ENCODE measurements at regions not wholly inside any gene's neighbourhood (a gene's known extent, or its start where the extent isn't known, plus 50 kb on each side); places are given as distances from the start of the nearest gene placed in this dataset.
"Not testable (repeated sequence)": the region's sequence is repeated elsewhere in the genome, so short reads cannot be mapped to it uniquely, and the experiment has no call there.

DNA sequence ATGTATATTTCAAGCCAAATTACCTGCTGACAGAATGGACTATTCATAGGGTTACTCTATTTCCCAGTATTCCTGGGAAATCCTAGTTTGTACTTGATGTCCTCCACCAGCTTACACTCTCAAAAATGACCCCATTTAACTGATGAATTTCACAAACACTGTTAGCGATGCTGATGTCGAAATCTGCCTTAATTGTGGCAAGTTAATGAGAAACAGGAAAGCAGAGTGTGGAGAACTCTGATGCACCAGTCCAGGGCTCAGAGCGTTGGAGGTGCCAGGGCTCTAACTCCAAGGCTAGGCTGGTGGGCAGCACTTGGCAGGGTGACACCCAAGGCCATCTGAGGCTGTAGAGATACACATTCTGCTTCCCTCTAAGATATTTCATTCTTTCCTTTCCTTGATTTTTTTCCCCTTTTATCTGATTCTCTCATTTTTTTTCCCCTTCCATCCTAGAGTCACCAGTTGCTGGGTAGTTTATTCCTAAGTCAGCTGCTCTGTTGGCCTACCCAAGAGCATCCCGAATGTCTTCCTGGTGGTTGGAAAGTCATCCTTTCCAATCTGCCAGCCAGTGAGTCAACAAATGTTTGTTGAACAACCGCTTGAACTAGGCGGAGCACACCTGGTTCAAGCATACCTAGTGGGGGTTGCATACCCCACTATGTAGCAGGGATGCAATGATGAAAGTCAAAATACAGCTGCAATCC lies 525.0 kb upstream of the NRP1 start:
- Histone ChIP-seq H3K36me3 (ENCODE audit: insufficient read depth, low read length) (no peaks in the 10 kb centered on the region), H3K4me1 (ENCODE audit: insufficient read depth, low read length) (no peaks in the 10 kb centered on the region), H3K4me3 (ENCODE audit: insufficient read depth, low read length) (no peak overlapping the region), H3K4me2 (ENCODE audit: insufficient read depth, low read length) (no peak overlapping the region), H3K9me3 (ENCODE audit: low read depth, low read length) (no peaks in the 10 kb centered on the region), H3K27ac (ENCODE audit: low read depth, low read length) (no peak overlapping the region), H2AFZ (ENCODE audit: low read length) (no peak overlapping the region), H3K79me2 (ENCODE audit: insufficient read depth, low read length) (no peaks in the 10 kb centered on the region), H4K20me1 (ENCODE audit: insufficient read depth, low read length) (no peaks in the 10 kb centered on the region), H3K27me3 (ENCODE audit: insufficient read depth, low read length) (no peaks in the 10 kb centered on the region)
- DNase-seq (ENCODE audit: insufficient read length, low spot score, missing footprints) = no peak
- TF ChIP-seq, protein P1, sequence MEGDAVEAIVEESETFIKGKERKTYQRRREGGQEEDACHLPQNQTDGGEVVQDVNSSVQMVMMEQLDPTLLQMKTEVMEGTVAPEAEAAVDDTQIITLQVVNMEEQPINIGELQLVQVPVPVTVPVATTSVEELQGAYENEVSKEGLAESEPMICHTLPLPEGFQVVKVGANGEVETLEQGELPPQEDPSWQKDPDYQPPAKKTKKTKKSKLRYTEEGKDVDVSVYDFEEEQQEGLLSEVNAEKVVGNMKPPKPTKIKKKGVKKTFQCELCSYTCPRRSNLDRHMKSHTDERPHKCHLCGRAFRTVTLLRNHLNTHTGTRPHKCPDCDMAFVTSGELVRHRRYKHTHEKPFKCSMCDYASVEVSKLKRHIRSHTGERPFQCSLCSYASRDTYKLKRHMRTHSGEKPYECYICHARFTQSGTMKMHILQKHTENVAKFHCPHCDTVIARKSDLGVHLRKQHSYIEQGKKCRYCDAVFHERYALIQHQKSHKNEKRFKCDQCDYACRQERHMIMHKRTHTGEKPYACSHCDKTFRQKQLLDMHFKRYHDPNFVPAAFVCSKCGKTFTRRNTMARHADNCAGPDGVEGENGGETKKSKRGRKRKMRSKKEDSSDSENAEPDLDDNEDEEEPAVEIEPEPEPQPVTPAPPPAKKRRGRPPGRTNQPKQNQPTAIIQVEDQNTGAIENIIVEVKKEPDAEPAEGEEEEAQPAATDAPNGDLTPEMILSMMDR (IDR thresholded peaks at IDR 0.05; ENCODE audit: extremely low read depth, low read depth, low read length) = no peak

DNA sequence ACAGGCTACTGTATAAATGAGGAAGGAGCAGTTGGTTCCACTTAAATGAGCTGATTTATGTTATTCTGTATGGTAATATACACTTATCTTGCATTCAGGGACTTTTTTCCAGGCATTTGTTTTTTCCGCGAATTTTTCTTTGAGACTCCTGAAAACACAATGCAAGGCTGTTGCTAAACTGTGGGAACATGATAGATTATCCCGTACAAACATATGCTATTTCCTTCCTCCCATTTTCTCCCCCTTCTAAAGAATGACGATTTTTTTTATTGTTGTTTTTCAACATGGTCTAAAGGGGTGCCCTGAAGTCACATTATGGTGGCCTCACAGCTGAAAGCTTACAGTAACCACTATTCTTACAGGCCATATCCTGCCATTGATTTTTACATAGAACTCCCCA lies 523.9 kb upstream of the NRP1 start:
- H3K9me3 ChIP-seq (ENCODE audit: low read depth, low read length) = no peaks in the 10 kb centered on the region
- DNase-seq (ENCODE audit: insufficient read length, low spot score, missing footprints) = no peak
- H3K27me3 ChIP-seq (ENCODE audit: insufficient read depth, low read length) = no peaks in the 10 kb centered on the region
- no peak overlapping the region for H2AFZ ChIP-seq (ENCODE audit: low read length)
- no peak overlapping the region for H3K27ac ChIP-seq (ENCODE audit: low read depth, low read length)
- TF ChIP-seq, protein P1 (IDR thresholded peaks at IDR 0.05; ENCODE audit: extremely low read depth, low read depth, low read length) = no peak
- H4K20me1 ChIP-seq (ENCODE audit: insufficient read depth, low read length) = no peaks in the 10 kb centered on the region
- H3K4me3 ChIP-seq (ENCODE audit: insufficient read depth, low read length) = no peak overlapping the region
- H3K36me3 ChIP-seq (ENCODE audit: insufficient read depth, low read length) = no peaks in the 10 kb centered on the region
- no peaks in the 10 kb centered on the region for H3K4me1 ChIP-seq (ENCODE audit: insufficient read depth, low read length)
- no peaks in the 10 kb centered on the region for H3K79me2 ChIP-seq (ENCODE audit: insufficient read depth, low read length)
- H3K4me2 ChIP-seq (ENCODE audit: insufficient read depth, low read length) = no peak overlapping the region

DNA sequence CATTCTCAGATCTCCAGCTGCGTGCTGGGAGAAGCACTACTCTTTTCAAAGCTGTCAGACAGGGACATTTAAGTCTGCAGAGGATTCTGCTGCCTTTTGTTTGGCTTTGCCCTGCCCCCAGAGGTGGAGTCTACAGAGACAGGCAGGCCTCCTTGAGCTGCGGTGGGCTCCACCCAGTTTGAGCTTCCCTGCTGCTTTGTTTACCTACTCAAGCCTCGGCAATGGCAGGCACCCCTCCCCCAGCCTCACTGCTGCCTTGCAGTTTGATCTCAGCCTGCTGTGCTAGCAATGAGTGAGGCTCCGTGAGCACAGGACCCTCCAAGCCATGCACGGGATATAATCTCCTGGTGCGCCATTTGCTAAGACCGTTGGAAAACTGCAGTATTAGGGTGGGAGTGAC lies 518.8 kb upstream of the NRP1 start:
- not testable (repeated sequence) for H3K4me3 ChIP-seq (ENCODE audit: insufficient read depth, low read length)

DNA sequence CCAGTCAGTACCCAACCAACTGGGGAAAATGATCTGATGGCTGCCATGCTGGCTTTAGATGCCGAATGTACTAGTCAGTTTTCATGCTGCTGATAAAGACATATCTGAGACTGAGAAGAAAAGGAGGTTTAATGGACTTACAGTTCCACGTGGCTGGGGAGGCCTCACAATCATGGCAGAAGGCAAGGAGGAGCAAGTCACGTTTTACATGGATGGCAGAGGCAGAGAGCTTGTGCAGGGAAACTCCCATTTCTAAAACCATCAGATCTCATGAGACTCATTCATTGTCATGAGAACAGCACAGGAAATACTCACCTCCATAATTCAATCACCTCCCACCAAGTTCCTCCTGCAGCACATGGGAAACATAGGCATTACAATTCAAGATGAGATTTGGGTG lies 508.9 kb upstream of the NRP1 start:
- Histone ChIP-seq H3K4me2 (ENCODE audit: insufficient read depth, low read length) (no peak overlapping the region), H2AFZ (ENCODE audit: low read length) (no peak overlapping the region), H3K27ac (ENCODE audit: low read depth, low read length) (no peak overlapping the region), H3K27me3 (ENCODE audit: insufficient read depth, low read length) (peaks cover 4% of the 10 kb centered on the region), H3K4me3 (ENCODE audit: insufficient read depth, low read length) (no peak overlapping the region), H3K9me3 (ENCODE audit: low read depth, low read length) (no peaks in the 10 kb centered on the region), H3K79me2 (ENCODE audit: insufficient read depth, low read length) (no peaks in the 10 kb centered on the region), H4K20me1 (ENCODE audit: insufficient read depth, low read length) (no peaks in the 10 kb centered on the region), H3K4me1 (ENCODE audit: insufficient read depth, low read length) (no peaks in the 10 kb centered on the region), H3K36me3 (ENCODE audit: insufficient read depth, low read length) (no peaks in the 10 kb centered on the region)
- DNase-seq (ENCODE audit: insufficient read length, low spot score, missing footprints) = no peak
- TF ChIP-seq, protein P1 (IDR thresholded peaks at IDR 0.05; ENCODE audit: extremely low read depth, low read depth, low read length) = no peak

More for the DNA sequence above, 518.8 kb upstream of the NRP1 start:
- H3K36me3 ChIP-seq (ENCODE audit: insufficient read depth, low read length); H3K4me2 ChIP-seq (ENCODE audit: insufficient read depth, low read length); H3K79me2 ChIP-seq (ENCODE audit: insufficient read depth, low read length); DNase-seq (ENCODE audit: insufficient read length, low spot score, missing footprints); H3K9me3 ChIP-seq (ENCODE audit: low read depth, low read length); H3K27me3 ChIP-seq (ENCODE audit: insufficient read depth, low read length); H3K27ac ChIP-seq (ENCODE audit: low read depth, low read length); H4K20me1 ChIP-seq (ENCODE audit: insufficient read depth, low read length); H3K4me1 ChIP-seq (ENCODE audit: insufficient read depth, low read length); H2AFZ ChIP-seq (ENCODE audit: low read length): not testable (repeated sequence)

All from osteoblast (primary cell).